HepG2 (cell line): ENCODE measurements at regions not wholly inside any gene's neighbourhood (a gene's known extent, or its start where the extent isn't known, plus 50 kb on each side); places are given as distances from the start of the nearest gene placed in this dataset.

ENCODE experiments used
- ATAC-seq: fragments of 200-7000 bp; cut with Tn5 transposase; 3 replicates; pipeline ENCODE4 v1.9.1; 2020; ENCODE audit warnings: mild to moderate bottlenecking, moderate library complexity
- BruUV-seq: library from RNA; stranded (reverse); fragments of 400-500 nt; replicated peaks from 2 replicates; lab custom pipeline; 2021; lab: Mats Ljungman, UMichigan
- CTCF ChIA-PET: fragments of 300-600 bp; formaldehyde crosslinking; extraction: SDS; loops from one replicate; lab custom pipeline; 2021; ENCODE audit warnings: low total read pairs, inconsistent platforms, low intra/inter-chr PET ratio; lab: Yijun Ruan, JAX
- POLR2A ChIA-PET: fragments of 350-600 bp; sonication (Branson Sonifier 250); formaldehyde crosslinking; loops from one replicate; lab custom pipeline; 2020; ENCODE audit warnings: antibody characterized with exemption, inconsistent platforms; lab: Yijun Ruan, JAX
- DNase-seq: peaks from one replicate; pipeline ENCODE4 v3.0.0-alpha.2; 2015; ENCODE audit warnings: low spot score
- FAIRE-seq: peaks from 3 replicates; lab custom pipeline; 2011; peaks lifted over from hg19 to GRCh38; lab: Jason Lieb, UNC
- H2AFZ ChIP-seq: one replicate; pipeline ENCODE4 v1.6.1; 2011; ENCODE audit warnings: low read length, inconsistent platforms
- H3K27ac ChIP-seq: fragments of 300-600 bp; 3 replicates; pipeline ENCODE4 v1.8.0; 2011; ENCODE audit warnings: mixed run types, mild to moderate bottlenecking, mixed read lengths, low read length, inconsistent platforms; ENCODE audit not compliant: insufficient read depth; ENCODE audit errors: extremely low read length
- H3K27me3 ChIP-seq, 2 experiments: fragments of 200-600 bp in 1 of 2; 2 replicates in 1 of 2; 3 replicates in 1 of 2; pipeline versions ENCODE4 v1.6.0 to v1.8.0; 2011; ENCODE audit warnings: low read length in 2 of 2, mild to moderate bottlenecking in 2 of 2, moderate library complexity in 2 of 2, inconsistent platforms in 1 of 2; ENCODE audit not compliant: insufficient read depth in 2 of 2, control insufficient read depth in 1 of 2
- H3K36me3 ChIP-seq, 2 experiments: fragments of 200-600 bp in 1 of 2; replicated peaks in 1 of 2; 2 replicates in 1 of 2; 3 replicates in 1 of 2; pipeline versions ENCODE4 v1.5.1 to v1.8.0; 2011; ENCODE audit warnings: low read length in 2 of 2, inconsistent platforms in 1 of 2; ENCODE audit not compliant: insufficient read depth in 2 of 2, control insufficient read depth in 1 of 2
- H3K4me1 ChIP-seq: 2 replicates; pipeline ENCODE4 v1.5.1; 2012; ENCODE audit warnings: low read length, inconsistent platforms; ENCODE audit not compliant: insufficient read depth
- H3K4me2 ChIP-seq: 2 replicates; pipeline ENCODE4 v1.6.0; 2011; ENCODE audit warnings: low read depth, low read length, inconsistent platforms
- H3K4me3 ChIP-seq, 3 experiments: fragments of 200-600 bp in 1 of 3; sonication (generic), shearing (Covaris generic) in 1 of 3; replicated peaks in 1 of 3; 2 replicates each; pipeline ENCODE4 v1.5.1; 2011 to 2016; ENCODE audit warnings: low read length in 3 of 3, inconsistent platforms in 2 of 3, low read depth in 2 of 3, mild to moderate bottlenecking in 2 of 3, control low read depth in 1 of 3, mixed read lengths in 1 of 3; ENCODE audit not compliant: insufficient read depth in 1 of 3
- H3K79me2 ChIP-seq: one replicate; pipeline ENCODE4 v1.6.1; 2011; ENCODE audit warnings: low read length, inconsistent platforms; ENCODE audit not compliant: insufficient read depth
- H3K9ac ChIP-seq: 2 replicates; pipeline ENCODE4 v1.6.0; 2011; ENCODE audit warnings: mild to moderate bottlenecking, low read depth, low read length, inconsistent platforms; ENCODE audit not compliant: insufficient read depth
- H3K9me3 ChIP-seq: 2 replicates; pipeline ENCODE4 v1.5.1; 2012; ENCODE audit warnings: mild to moderate bottlenecking, low read length
- H4K20me1 ChIP-seq: 2 replicates; pipeline ENCODE4 v1.6.0; 2011; ENCODE audit warnings: inconsistent platforms, mild to moderate bottlenecking, low read length, moderate library complexity; ENCODE audit not compliant: insufficient read depth
- ASH2L ChIP-seq: fragments of 300-600, 200-600 bp; sonication (generic); IDR thresholded peaks from 2 replicates; pipeline ENCODE4 v1.7.0; 2017; ENCODE audit warnings: low read depth, mild to moderate bottlenecking, moderate library complexity, mixed read lengths, low read length; ENCODE audit not compliant: insufficient read length
- CEBPB ChIP-seq: IDR thresholded peaks from 2 replicates; pipeline ENCODE4 v1.6.1; 2011; ENCODE audit warnings: low read depth, low read length, improper control_type of control experiment, borderline replicate concordance
- CEBPG ChIP-seq: IDR thresholded peaks from 2 replicates; pipeline ENCODE4 v1.6.1; 2016
- MEIS2 ChIP-seq: sonication (generic); formaldehyde crosslinking; IDR thresholded peaks from 2 replicates; pipeline ENCODE4 v1.9.0; 2021; ENCODE audit warnings: mild to moderate bottlenecking, missing genetic modification reagents
- NR2F1 ChIP-seq, 2 experiments: fragments of 450-650 bp in 1 of 2; formaldehyde crosslinking in 1 of 2; IDR thresholded peaks; 2 replicates each; pipeline versions ENCODE4 v1.5.0 to v1.6.1; 2016 to 2020; ENCODE audit warnings: mild to moderate bottlenecking in 1 of 2, missing compliant biosample characterization in 1 of 2, missing genetic modification reagents in 1 of 2, moderate library complexity in 1 of 2
- POLR2G ChIP-seq: fragments of 200-400 bp; formaldehyde crosslinking; IDR thresholded peaks from 2 replicates; pipeline ENCODE4 v1.6.1; 2018; ENCODE audit warnings: mild to moderate bottlenecking, low read depth, low read length, moderate library complexity
- SNRNP70 ChIP-seq: fragments of 200-400 bp; formaldehyde crosslinking; IDR thresholded peaks from 2 replicates; pipeline ENCODE4 v1.6.1; 2017; ENCODE audit warnings: mild to moderate bottlenecking, low read depth, low read length, moderate library complexity
- TEAD3 ChIP-seq: optimal IDR thresholded peaks from 2 replicates; pipeline ENCODE3; 2016; ENCODE audit warnings: borderline replicate concordance
- ZNF12 ChIP-seq: sonication (generic); formaldehyde crosslinking; IDR thresholded peaks from 2 replicates; pipeline ENCODE4 v1.5.0; 2020; ENCODE audit warnings: missing genetic modification reagents
- ZNF136 ChIP-seq: sonication (generic); formaldehyde crosslinking; IDR thresholded peaks from 2 replicates; pipeline ENCODE4 v1.8.1; 2022; ENCODE audit warnings: low read depth, mild to moderate bottlenecking, moderate library complexity, missing genetic modification reagents
- ZNF143 ChIP-seq: sonication (generic); formaldehyde crosslinking; IDR thresholded peaks from 2 replicates; pipeline ENCODE4 v1.4.0; 2020; ENCODE audit warnings: missing genetic modification reagents
- ZNF709 ChIP-seq: sonication (generic); formaldehyde crosslinking; IDR thresholded peaks from 2 replicates; pipeline ENCODE4 v1.5.0; 2020; ENCODE audit warnings: mild to moderate bottlenecking, missing genetic modification reagents
- ZNF768 ChIP-seq: sonication (generic); formaldehyde crosslinking; IDR thresholded peaks from 2 replicates; pipeline ENCODE4 v1.4.0; 2020; ENCODE audit warnings: missing genetic modification reagents
- WGBS: methylation state at CpG from one replicate; pipeline ENCODE4 v1.1.6; 2017; ENCODE audit warnings: low lambda C conversion rate; 5-methylcytosine and 5-hydroxymethylcytosine counted together
- in situ Hi-C: cut with HindIII; loops from 2 replicates; pipeline ENCODE4 v1.10.0; 2017; ENCODE audit warnings: low pct_unique_long_range_greater_than_20kb; ENCODE audit not compliant: extremely low pct_ligation_motif_present
- intact Hi-C: fragments of 100-400 bp; cut with micrococcal nuclease; formaldehyde crosslinking; loops from one replicate; pipeline ENCODE4 v1.10.0; 2022; ENCODE audit not compliant: unreplicated experiment
- TF ChIP-seq, protein P1 (sequence below): sonication (generic); formaldehyde crosslinking; IDR thresholded peaks from 2 replicates; pipeline ENCODE4 v1.4.0; 2020; ENCODE audit warnings: missing genetic modification reagents
- TF ChIP-seq, protein P2 (sequence below): sonication (generic); formaldehyde crosslinking; IDR thresholded peaks from 2 replicates; pipeline ENCODE4 v1.9.0; 2021; ENCODE audit warnings: missing genetic modification reagents, borderline replicate concordance
- TF ChIP-seq, protein P3 (sequence below): IDR thresholded peaks from 2 replicates; pipeline ENCODE4 v1.6.1; 2018; ENCODE audit warnings: missing genetic modification reagents, mild to moderate bottlenecking, missing compliant biosample characterization

DNA sequence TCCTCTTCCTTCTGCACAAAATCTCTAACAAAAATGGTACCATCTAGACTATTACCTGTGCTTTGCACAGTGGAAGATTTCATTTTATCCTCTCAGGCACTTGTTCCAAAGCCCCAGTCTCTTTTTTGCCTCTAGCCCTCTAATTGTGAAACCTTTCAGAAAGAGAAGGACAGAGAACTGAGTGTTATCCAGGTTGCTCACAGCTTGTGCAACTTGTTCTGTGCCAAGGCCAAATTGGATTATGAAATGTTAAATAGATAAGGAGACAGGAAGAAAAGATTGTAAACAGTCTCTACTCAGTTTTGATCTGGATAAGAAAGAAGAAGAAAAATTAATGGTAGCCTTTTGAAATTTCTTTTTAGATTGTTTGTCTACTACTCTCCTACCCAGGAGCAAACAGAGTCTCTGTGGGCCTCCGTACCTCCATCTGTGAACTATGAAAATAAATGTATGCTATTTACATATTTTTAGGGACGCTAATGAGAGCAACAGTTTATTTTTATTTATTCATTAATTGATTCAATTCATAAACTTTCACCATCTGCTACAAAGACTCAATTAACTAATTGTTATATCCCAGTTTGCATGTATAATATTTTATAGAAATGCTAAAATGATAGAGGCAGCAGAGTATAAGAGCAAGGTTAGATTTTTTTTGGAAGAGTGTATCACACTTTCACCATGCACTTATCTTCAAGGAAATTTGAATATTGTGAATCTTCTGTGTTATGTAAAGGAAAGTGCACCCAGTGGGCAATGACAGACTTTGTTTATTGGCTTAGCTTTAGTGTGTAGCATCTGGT lies 339.0 kb upstream of the ETAA1 start (continued):
- TF ChIP-seq, protein P1, sequence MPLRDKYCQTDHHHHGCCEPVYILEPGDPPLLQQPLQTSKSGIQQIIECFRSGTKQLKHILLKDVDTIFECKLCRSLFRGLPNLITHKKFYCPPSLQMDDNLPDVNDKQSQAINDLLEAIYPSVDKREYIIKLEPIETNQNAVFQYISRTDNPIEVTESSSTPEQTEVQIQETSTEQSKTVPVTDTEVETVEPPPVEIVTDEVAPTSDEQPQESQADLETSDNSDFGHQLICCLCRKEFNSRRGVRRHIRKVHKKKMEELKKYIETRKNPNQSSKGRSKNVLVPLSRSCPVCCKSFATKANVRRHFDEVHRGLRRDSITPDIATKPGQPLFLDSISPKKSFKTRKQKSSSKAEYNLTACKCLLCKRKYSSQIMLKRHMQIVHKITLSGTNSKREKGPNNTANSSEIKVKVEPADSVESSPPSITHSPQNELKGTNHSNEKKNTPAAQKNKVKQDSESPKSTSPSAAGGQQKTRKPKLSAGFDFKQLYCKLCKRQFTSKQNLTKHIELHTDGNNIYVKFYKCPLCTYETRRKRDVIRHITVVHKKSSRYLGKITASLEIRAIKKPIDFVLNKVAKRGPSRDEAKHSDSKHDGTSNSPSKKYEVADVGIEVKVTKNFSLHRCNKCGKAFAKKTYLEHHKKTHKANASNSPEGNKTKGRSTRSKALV, result no peak

DNA sequence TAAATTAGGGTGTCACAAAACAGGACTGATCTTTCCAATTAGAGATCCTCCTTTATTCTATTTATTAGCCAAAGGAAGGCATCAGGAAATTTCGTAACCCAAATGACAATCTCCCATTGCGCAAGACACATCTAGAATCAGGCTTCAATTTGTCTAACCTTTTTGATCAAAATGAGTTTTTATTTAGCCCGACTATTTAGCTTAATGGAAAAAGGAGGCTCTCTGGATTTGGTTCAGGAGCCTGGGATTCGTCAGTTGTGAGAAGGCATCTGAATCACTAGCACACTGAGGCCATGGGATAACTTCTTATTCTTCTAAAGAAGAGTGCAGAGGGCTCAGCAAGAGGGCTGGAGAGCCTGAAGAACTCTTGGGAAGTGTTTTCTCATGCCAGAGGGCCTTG lies 332.1 kb upstream of the ETAA1 start:
- CTCF ChIA-PET, result no interaction called here
- FAIRE-seq, result no peak
- intact Hi-C loops, result no loop called here

More for the DNA sequence above, 332.1 kb upstream of the ETAA1 start:
- no peak overlapping the region for H3K4me3 ChIP-seq
- in situ Hi-C loops, result no loop called here
- H3K9me3 ChIP-seq, result peaks cover 99% of the 10 kb centered on the region
- TF ChIP-seq ZNF136 (CRISPR knock-in tag) (no peak), ZNF709 (CRISPR knock-in tag) (no peak), POLR2G (no peak), ZNF768 (CRISPR knock-in tag) (no peak), ZNF143 (CRISPR knock-in tag) (no peak), CEBPG (CRISPR knock-in tag) (0 out of 2 replicates have a peak, but pooled peaks have one; percentile 12), NR2F1 (CRISPR knock-in tag; IDR thresholded peaks at IDR 0.05) (no peak), CEBPB (peak; percentile 93), MEIS2 (CRISPR knock-in tag) (no peak), TEAD3 (CRISPR knock-in tag) (no peak), ZNF12 (CRISPR knock-in tag) (no peak), SNRNP70 (no peak), ASH2L (no peak)
- TF ChIP-seq, protein P2, sequence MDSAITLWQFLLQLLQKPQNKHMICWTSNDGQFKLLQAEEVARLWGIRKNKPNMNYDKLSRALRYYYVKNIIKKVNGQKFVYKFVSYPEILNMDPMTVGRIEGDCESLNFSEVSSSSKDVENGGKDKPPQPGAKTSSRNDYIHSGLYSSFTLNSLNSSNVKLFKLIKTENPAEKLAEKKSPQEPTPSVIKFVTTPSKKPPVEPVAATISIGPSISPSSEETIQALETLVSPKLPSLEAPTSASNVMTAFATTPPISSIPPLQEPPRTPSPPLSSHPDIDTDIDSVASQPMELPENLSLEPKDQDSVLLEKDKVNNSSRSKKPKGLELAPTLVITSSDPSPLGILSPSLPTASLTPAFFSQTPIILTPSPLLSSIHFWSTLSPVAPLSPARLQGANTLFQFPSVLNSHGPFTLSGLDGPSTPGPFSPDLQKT (CRISPR knock-in tag), result no peak
- TF ChIP-seq, protein P3, sequence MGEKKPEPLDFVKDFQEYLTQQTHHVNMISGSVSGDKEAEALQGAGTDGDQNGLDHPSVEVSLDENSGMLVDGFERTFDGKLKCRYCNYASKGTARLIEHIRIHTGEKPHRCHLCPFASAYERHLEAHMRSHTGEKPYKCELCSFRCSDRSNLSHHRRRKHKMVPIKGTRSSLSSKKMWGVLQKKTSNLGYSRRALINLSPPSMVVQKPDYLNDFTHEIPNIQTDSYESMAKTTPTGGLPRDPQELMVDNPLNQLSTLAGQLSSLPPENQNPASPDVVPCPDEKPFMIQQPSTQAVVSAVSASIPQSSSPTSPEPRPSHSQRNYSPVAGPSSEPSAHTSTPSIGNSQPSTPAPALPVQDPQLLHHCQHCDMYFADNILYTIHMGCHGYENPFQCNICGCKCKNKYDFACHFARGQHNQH, result no peak
- H3K36me3 ChIP-seq, result no peaks in the 10 kb centered on the region
- H3K9ac ChIP-seq, result no peak overlapping the region
- H3K79me2 ChIP-seq, result no peaks in the 10 kb centered on the region
- no peaks in the 10 kb centered on the region for H4K20me1 ChIP-seq
- no peak overlapping the region for H3K27ac ChIP-seq
- no peaks in the 10 kb centered on the region for H3K4me1 ChIP-seq
- H2AFZ ChIP-seq, result no peak overlapping the region
- no TSS peak for BruUV-seq
- no peak for DNase-seq
- POLR2A ChIA-PET, result no interaction called here
- 59% methylated on average over 4 of the region's 4 CpGs for WGBS
- no peak for ATAC-seq
- H3K27me3 ChIP-seq, result no peaks in the 10 kb centered on the region
- H3K4me2 ChIP-seq, result no peak overlapping the region
